HUES48 (cell line): ENCODE measurements at regions not wholly inside any gene's neighbourhood (a gene's known extent, or its start where the extent isn't known, plus 50 kb on each side); places are given as distances from the start of the nearest gene placed in this dataset.
"Not testable (repeated sequence)": the region's sequence is repeated elsewhere in the genome, so short reads cannot be mapped to it uniquely, and the experiment has no call there.

Source experiments
- H3K27ac ChIP-seq: one replicate; pipeline ENCODE4 v1.7.0; 2013; ENCODE audit warnings: low read depth, low read length, inconsistent platforms
- H3K27me3 ChIP-seq: 2 replicates; pipeline ENCODE4 v1.6.1; 2013; ENCODE audit warnings: mild to moderate bottlenecking, low read length; ENCODE audit not compliant: control insufficient read depth, insufficient read depth
- H3K36me3 ChIP-seq: 2 replicates; pipeline ENCODE4 v1.6.1; 2013; ENCODE audit warnings: low read length; ENCODE audit not compliant: control insufficient read depth, insufficient read depth
- H3K4me1 ChIP-seq: 2 replicates; pipeline ENCODE4 v1.6.1; 2013; ENCODE audit warnings: mild to moderate bottlenecking, low read length; ENCODE audit not compliant: control insufficient read depth, insufficient read depth
- H3K4me3 ChIP-seq: 2 replicates; pipeline ENCODE4 v1.5.1; 2013; ENCODE audit warnings: mild to moderate bottlenecking, low read depth, low read length
- H3K9ac ChIP-seq: 2 replicates; pipeline ENCODE4 v1.6.1; 2013; ENCODE audit warnings: mild to moderate bottlenecking, low read depth, low read length, moderate library complexity
- H3K9me3 ChIP-seq: 2 replicates; pipeline ENCODE4 v1.6.1; 2013; ENCODE audit warnings: low read length; ENCODE audit not compliant: control insufficient read depth, insufficient read depth

GRCh38 chr3:187858041-187858440, 112.8 kb upstream of the BCL6 start:
- Histone ChIP-seq H3K9ac (no peak overlapping the region), H3K27me3 (no peaks in the 10 kb centered on the region), H3K4me3 (no peak overlapping the region), H3K4me1 (no peaks in the 10 kb centered on the region), H3K27ac (no peak overlapping the region), H3K36me3 (no peaks in the 10 kb centered on the region), H3K9me3 (peaks cover 3% of the 10 kb centered on the region; the same call in 1 of the 2 replicates)

DNA sequence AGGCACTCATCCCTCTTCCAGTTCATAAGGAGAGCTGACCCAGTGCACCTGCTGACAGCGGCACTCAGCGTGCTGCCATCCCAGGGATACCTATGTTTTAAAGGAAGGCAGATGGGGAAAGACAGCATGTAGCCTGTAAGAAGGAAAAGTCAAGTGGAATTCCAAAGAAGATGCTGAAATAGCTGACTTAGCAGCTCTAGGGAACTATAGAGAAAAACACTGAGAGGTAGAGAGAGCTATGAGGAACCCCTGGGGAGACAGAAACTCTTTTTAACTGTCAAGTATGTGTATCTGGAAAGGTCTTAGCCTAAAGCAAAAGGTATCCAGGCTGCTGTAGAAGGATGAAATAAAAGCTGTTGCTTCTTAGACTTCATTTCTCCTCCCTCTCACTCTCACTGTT, 113.4 kb upstream of the BCL6 start:
- Histone ChIP-seq H3K9me3 (peaks cover 3% of the 10 kb centered on the region; the same call in 1 of the 2 replicates), H3K27ac (no peak overlapping the region), H3K4me3 (no peak overlapping the region), H3K4me1 (no peaks in the 10 kb centered on the region), H3K27me3 (no peaks in the 10 kb centered on the region), H3K36me3 (no peaks in the 10 kb centered on the region), H3K9ac (no peak overlapping the region)

DNA sequence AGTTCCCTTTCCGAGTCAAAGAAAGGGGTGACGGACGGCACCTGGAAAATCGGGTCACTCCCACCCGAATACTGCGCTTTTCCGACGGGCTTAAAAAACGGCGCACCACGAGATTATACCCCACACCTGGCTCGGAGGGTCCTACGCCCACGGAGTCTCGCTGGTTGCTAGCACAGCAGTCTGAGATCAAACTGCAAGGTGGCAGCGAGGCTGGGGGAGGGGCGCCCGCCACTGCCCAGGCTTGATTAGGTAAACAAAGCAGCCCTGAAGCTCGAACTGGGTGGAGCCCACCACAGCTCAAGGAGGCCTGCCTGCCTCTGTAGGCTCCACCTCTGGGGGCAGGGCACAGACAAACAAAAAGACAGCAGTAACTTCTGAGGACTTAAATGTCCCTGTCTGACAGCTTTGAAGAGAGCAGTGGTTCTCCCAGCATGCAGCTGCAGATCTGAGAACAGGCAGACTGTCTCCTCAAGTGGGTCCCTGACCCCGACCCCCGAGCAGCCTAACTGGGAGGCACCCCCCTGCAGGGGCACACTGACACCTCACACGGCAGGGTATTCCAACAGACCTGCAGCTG, 117.5 kb upstream of the BCL6 start:
- H3K9ac ChIP-seq, H3K4me1 ChIP-seq, H3K27me3 ChIP-seq, H3K9me3 ChIP-seq, H3K27ac ChIP-seq, H3K36me3 ChIP-seq: not testable (repeated sequence)
- H3K4me3 ChIP-seq = peak overlapping the region; percentile 46; the same call in 1 of the 2 replicates

GRCh38 chr3:187870360-187871203, 125.3 kb upstream of the BCL6 start:
- Histone ChIP-seq H3K9me3 (no peaks in the 10 kb centered on the region), H3K27ac (no peak overlapping the region), H3K36me3 (no peaks in the 10 kb centered on the region), H3K9ac (no peak overlapping the region), H3K27me3 (no peaks in the 10 kb centered on the region), H3K4me3 (no peak overlapping the region), H3K4me1 (no peaks in the 10 kb centered on the region)

GRCh38 chr3:187871204-187871591, 125.9 kb upstream of the BCL6 start:
- Histone ChIP-seq H3K9me3 (no peaks in the 10 kb centered on the region), H3K27ac (no peak overlapping the region), H3K4me3 (no peak overlapping the region), H3K9ac (no peak overlapping the region), H3K27me3 (no peaks in the 10 kb centered on the region), H3K36me3 (no peaks in the 10 kb centered on the region), H3K4me1 (no peaks in the 10 kb centered on the region)

DNA sequence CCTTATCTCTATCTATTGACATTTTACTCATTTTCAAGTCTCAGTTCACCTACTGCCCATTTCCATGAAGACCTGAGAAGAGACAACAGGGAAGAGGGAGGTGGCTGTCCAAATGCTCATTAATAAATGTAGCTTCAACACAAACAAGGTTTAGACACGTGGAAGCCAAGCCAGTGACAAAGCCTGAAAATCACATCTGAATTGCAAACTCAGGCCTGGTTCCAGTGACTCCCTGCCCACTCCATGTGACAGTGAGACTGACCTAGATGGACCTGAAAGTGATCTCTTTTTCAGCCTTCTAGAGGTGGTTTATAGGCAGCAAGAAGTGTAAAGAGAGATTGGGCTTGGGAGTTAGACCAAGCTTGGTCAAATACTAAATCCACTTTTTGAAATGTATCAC, 126.6 kb upstream of the BCL6 start:
- Histone ChIP-seq H3K27me3 (no peaks in the 10 kb centered on the region), H3K36me3 (no peaks in the 10 kb centered on the region), H3K4me1 (no peaks in the 10 kb centered on the region), H3K9me3 (no peaks in the 10 kb centered on the region), H3K9ac (no peak overlapping the region), H3K27ac (no peak overlapping the region), H3K4me3 (no peak overlapping the region)

GRCh38 chr3:187873843-187874242, 128.6 kb upstream of the BCL6 start:
- Histone ChIP-seq H3K27ac (no peak overlapping the region), H3K4me3 (no peak overlapping the region), H3K9ac (no peak overlapping the region), H3K27me3 (no peaks in the 10 kb centered on the region), H3K36me3 (no peaks in the 10 kb centered on the region), H3K9me3 (no peaks in the 10 kb centered on the region), H3K4me1 (no peaks in the 10 kb centered on the region)

GRCh38 chr3:187875863-187876262, 130.6 kb upstream of the BCL6 start:
- Histone ChIP-seq H3K36me3 (no peaks in the 10 kb centered on the region), H3K9ac (no peak overlapping the region), H3K9me3 (no peaks in the 10 kb centered on the region), H3K4me1 (no peaks in the 10 kb centered on the region), H3K27ac (no peak overlapping the region), H3K27me3 (no peaks in the 10 kb centered on the region), H3K4me3 (no peak overlapping the region)

GRCh38 chr3:187878772-187879518, 133.7 kb upstream of the BCL6 start:
- Histone ChIP-seq H3K4me1 (no peaks in the 10 kb centered on the region), H3K9ac (no peak overlapping the region), H3K27me3 (no peaks in the 10 kb centered on the region), H3K36me3 (no peaks in the 10 kb centered on the region), H3K27ac (no peak overlapping the region), H3K9me3 (no peaks in the 10 kb centered on the region), H3K4me3 (no peak overlapping the region)

DNA sequence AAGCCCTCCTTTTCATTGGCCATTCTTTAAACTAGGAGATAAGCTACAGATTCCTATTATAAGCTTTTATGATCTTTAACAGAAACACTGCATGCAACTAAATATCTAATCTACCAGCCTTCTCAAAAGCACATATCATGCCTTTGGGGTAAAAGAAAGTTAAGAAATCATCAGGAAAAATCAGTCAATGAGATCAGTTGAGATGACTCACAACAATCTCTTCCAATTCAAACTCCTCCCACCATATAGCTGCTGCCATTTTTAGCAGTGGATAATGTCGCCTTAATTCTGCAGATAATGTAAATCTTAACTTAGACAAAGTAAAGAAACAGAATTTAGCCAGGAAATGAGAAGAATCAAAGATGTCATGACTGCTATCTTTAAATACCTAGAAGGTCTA, 135.2 kb upstream of the BCL6 start:
- Histone ChIP-seq H3K36me3 (no peaks in the 10 kb centered on the region), H3K4me1 (no peaks in the 10 kb centered on the region), H3K27ac (no peak overlapping the region), H3K4me3 (no peak overlapping the region), H3K9me3 (no peaks in the 10 kb centered on the region), H3K9ac (no peak overlapping the region), H3K27me3 (no peaks in the 10 kb centered on the region)

- H3K27ac ChIP-seq = no peak overlapping the region
- no peaks in the 10 kb centered on the region for H3K36me3 ChIP-seq
- H3K27me3 ChIP-seq = no peaks in the 10 kb centered on the region
- H3K9ac ChIP-seq = no peak overlapping the region
- no peaks in the 10 kb centered on the region for H3K4me1 ChIP-seq
- no peak overlapping the region for H3K4me3 ChIP-seq
- H3K9me3 ChIP-seq = no peaks in the 10 kb centered on the region
Measured at GRCh38 chr3:187880851-187881250, 135.6 kb upstream of the BCL6 start.
